COLO668 (cell line): ENCODE measurements at regions not wholly inside any gene's neighbourhood (a gene's known extent, or its start where the extent isn't known, plus 50 kb on each side); places are given as distances from the start of the nearest gene placed in this dataset.

Experiments
- DNase-seq: peaks from one replicate; lab custom pipeline; 2025; ENCODE audit not compliant: unreplicated experiment; lab: John Stamatoyannopoulos, UW

GRCh38 chr5:96284727-96285389 lies 148.2 kb downstream of the PCSK1 start:
- no peak for DNase-seq

- no peak for DNase-seq
Observed at GRCh38 chr5:96283589-96283988, 149.5 kb downstream of the PCSK1 start.

GRCh38 chr5:96282020-96282419 lies 151.0 kb downstream of the PCSK1 start:
- no peak for DNase-seq

GRCh38 chr5:96280946-96281393 lies 152.1 kb downstream of the PCSK1 start:
- DNase-seq: no peak

DNA sequence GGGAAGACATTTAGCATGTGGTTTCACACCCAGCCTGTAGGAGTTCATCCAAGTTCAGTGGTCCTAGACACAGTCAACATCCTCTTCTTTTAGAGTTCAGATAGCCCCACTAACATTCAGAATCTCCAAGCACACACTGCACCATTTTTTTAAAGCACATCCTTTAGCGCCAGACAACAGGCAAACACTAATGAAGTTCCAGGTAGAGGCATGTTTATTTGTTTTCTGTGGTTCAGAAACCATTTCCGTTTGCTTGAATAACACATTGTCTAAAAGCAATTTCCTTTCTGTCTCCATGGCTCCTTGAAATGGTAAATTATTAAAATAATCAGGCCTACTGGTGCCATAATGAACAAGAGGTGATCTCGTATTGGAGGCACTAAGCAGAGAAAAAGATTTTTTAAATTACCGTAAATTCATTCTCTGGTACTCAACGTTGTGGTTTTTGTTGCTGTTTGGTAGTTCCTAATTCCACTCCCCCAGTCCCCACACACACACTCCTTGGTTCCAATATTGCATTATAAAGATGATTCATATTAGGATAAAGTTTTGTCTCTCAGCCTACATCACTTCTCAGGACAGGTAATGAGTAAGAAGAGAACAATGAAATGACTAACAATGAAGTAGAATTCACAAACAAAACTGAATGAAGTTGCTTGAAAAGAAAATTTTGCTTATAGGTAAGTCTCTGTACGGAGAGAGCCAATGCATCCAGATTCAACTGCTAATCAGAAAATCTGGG lies 153.1 kb downstream of the PCSK1 start:
- no peak for DNase-seq

DNA sequence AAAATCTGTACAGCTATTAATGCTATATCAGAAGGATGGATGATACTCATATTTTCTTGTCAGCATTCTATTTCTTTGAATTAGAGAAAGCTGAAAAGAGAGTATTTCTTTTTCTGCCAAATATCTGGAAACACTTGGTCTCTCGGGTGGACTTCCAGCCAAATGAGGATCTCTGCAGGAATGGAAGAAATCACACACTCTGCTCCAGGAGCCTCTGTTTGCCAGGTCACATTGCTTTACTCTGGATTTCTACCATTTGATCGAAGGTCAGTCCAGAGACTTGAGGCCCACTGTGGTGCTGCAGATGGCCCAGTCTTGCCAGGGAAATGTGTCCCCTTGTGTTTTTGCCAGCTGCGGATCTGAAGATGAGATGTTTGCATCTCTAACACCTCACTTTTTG lies 154.1 kb downstream of the PCSK1 start:
- no peak for DNase-seq

DNA sequence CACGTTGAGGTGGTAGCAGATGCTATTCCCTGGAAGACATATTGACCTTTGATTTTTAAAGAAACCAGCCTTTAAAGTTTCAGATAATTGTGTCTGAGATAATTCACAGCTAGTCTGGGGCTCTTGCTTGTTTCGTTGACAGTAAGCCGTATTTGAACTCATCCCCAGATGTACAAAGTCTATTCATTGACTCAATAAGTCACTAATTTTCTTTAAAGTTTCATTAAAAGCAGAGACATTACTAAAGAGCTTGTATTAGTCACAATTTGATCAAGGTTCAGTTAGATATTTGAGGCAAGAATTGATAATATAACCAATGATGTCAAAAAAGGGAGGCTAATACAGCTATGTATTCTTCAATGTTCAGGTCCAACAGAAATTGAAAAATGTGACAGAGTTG lies 158.0 kb downstream of the PCSK1 start:
- no peak for DNase-seq

DNA sequence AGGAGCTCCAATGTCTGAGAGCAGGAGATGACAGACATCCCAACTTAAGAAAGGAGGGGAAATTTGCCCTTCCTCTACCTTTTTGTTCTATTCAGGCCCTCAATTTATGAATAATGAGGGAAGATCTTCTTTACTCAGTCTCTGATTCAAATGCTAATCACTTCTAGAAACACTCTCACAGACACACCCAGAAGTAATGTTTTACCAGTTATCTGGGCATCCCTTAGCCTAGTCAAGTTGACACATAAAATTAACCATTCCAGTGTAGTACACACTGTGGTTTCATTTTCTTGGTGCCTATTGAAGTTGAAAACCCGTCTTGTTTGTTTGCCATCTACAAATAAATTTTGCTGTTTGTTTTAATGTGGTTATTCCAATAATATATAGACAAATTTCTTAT lies 167.6 kb downstream of the PCSK1 start:
- DNase-seq: no peak

DNA sequence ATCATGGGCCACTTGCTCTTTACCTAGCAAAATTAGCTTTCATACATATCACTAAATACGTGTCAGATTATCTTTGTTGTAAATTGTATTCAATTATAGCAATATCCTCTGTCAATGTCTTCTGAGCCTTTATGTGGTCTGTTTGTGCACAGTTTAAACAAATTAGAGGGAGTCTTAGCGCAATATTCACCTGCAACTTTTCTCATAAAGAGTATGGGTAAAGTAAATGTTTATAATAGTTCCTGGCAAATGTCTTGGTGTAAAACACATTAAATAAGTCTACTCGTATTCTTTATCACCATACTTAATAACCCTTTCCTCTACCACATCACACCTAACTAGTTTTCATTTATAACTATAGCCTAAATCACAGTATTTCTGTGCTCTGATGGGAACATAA lies 169.0 kb downstream of the PCSK1 start:
- DNase-seq: no peak

GRCh38 chr5:96262105-96262504 lies 170.9 kb downstream of the PCSK1 start:
- no peak for DNase-seq

- no peak for DNase-seq
Observed at GRCh38 chr5:96260009-96260408, 173.0 kb downstream of the PCSK1 start.

DNA sequence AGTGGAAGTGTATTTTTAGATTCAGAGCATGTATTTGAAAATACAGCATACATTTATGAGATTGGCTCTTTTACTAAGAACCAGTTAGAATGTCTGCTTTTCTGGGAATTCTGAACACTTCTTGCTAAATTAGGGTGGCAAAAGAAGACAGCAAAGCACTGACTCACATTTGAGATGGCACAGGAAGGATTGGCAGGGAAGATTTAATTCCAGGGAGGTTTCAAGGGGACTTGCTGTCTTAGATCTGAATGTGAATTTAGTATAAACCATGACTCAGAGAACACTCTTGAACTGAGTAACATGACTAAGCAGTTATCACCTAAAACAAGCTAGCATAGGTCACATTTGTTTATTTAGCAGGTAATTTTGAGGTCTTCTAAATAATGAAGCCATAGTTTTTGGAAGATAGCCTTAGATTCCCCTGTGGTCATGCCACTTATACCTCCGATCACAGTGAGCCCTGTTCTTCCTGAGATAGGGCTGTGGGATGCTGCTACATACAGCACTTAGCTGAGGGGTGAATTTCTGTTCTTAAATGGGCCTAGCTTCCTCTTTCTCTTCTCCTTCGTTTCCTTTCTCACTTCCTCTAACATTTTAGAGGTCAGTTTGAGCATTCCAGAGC lies 173.8 kb downstream of the PCSK1 start:
- DNase-seq: no peak

GRCh38 chr5:96258692-96259091 lies 174.4 kb downstream of the PCSK1 start:
- DNase-seq: no peak

DNA sequence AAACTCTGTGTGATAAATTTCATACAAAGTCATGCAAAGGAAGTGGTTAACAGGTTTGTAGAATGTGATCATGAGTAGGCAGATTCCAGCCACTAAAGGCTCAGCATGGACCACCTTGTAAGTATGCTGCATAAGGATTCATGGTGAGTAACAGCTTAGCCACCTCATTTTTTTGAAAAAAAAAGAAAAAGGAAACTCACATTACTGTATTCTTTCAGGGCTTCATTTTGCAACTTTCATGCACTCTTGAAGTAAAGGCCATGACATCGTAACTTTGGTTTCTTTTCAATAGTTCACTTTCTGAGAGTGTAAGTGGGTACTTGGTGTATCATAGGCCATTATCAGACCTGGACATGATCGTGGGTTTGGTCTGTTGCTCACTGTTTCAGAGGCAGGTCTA lies 175.1 kb downstream of the PCSK1 start:
- no peak for DNase-seq

DNA sequence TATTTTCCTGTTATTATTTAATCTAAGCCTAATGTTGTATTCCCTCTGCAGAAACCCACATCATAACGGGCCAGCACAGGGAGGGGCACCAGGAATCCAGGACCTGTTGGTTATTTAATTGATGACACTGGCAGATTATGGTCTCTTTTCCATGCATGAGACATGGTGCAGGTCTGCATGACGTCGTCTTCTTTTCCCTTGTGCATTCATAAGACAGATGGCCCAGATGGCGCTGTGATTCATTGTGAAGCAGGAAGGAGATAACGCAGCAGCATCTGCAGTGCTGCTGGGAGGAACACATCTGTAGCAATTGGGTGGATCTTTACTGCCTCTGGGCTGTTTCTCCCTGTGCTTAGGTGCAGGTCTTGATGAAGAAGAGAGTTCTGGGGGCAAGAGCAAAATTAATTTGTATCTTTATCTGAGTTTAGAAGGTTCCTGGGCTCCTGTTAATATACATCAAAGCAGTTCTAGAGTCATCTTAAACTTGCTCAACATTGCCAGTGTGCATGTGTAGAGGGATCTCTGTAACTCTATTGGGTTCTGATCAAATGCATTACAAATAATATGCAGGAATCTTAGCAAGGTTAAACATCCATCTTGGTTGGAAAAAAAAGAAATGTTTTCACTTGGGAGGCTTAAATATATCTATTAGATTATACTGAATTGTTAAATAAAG lies 176.1 kb downstream of the PCSK1 start:
- DNase-seq: peak; percentile 4

DNA sequence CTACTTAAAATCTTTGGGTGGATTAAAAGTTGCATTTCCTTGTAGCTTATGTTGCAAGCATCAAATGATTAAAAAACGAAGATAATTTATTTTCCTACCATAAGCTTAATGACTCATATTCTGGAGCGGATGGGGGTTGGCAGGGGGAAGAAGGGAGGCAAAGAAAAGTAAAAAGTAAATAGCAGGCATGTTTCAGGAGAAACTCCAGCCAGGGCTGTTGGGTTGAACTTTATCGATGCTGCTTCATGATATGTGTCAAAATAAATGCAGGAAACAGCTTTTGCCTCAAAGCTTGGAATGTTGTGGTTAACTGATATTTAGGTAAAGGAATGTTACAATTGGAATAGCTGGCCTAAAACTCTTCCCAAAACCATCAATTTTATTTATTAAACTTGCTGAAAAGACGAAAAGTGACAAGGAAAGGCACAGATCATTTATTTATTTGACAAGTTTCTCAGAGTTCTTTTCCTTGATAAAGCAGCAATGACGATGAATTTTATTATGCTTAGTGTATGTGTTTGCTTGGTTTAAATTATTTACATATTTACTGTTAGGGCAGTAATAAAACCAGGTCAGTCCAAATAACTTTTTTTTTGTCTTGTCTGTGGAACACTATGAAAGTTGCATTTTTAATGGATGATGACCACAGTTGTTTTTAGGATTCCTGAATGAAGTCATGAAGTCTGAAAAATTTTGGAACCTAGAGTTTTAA lies 177.9 kb downstream of the PCSK1 start:
- no peak for DNase-seq

DNA sequence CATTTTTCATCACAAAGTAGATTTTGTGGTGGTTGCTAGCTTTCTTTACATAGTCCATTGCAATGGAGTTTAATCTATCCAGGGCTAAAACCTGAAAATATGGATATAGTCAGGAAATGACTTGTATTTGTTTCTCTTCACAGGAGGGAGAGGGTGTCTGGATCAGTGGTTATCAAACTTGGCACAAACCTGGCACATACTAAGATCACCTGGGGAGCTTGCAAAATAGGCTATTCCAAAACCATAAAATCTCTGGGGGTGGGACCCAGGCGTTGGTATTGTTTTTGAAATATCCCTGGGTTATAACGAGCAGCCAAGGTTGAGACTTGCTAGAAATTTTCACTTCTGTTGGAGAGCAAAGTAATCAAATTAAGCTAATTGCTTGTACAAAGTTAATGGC lies 179.9 kb downstream of the PCSK1 start:
- no peak for DNase-seq

DNA sequence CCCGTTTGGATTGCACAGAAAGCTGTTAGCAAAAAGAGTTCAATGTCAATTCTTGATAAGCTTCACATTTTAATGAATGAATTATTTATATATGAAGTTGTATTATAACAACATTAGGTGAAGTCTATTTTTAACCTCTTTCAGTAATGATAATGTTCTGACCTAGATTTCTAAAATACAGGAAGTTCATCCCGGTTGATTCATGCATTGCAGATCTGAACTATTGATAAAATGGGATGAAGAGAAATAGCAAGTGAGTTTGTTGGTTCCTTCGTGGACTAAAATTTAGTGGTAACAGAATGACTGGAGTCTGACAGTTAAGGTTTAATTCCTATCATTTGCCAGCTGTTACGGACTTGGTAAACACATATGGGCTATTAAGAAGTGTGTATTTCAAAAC lies 180.5 kb downstream of the PCSK1 start:
- no peak for DNase-seq

DNA sequence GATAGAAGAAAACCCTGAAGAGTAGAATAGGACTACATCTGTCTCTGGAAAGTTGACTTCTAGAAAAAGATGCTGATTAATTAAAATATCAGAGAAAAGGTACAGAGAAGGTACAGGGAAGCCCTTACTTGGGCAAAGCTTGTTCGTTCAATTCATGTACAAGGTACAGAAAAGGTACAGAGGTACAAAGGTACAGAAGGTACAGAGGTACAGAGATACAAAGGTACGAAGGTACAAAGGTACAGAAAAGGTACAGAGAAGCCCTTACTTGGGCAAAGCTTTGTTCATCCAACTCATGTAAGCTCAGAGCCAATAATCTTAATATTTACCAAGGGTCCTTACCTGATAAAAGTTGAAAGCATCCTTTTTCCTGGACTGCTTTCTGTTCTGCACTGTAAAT lies 182.3 kb downstream of the PCSK1 start:
- DNase-seq: no peak

GRCh38 chr5:96248131-96248530 lies 184.9 kb downstream of the PCSK1 start:
- no peak for DNase-seq

DNA sequence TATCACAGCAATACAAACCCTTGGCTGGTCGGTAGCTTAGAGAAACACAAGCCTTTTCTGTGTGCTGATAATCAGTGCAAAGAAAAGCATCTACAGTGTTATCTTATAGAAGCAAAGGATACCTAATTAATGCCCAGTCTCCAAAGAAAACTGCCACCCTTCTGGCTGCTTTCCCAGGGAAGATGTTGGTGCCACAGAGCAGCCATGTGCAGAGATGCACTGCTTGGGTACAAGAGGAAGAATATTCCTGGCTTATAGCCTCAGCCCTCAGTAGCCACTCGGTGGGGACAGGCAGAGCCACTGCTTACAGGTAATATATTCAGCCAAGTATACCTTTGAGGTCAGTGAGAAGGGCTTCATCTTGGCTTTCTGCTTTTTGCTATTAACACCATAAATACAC lies 185.3 kb downstream of the PCSK1 start:
- no peak for DNase-seq
